Adipocyte (in vitro differentiated cells): ENCODE measurements at regions not wholly inside any gene's neighbourhood (a gene's known extent, or its start where the extent isn't known, plus 50 kb on each side); places are given as distances from the start of the nearest gene placed in this dataset.
"Not testable (repeated sequence)": the region's sequence is repeated elsewhere in the genome, so short reads cannot be mapped to it uniquely, and the experiment has no call there.

Experiments used
- DNase-seq: peaks from one replicate; pipeline ENCODE4 v3.0.0-alpha.2; 2015; ENCODE audit warnings: low read depth
- H3K27me3 ChIP-seq: replicated peaks from 2 replicates; pipeline ENCODE4 v1.7.0; 2013; ENCODE audit warnings: mild to moderate bottlenecking, low read length, moderate library complexity; ENCODE audit not compliant: control insufficient read depth, insufficient read depth
- H3K36me3 ChIP-seq: 2 replicates; pipeline ENCODE4 v1.7.0; 2013; ENCODE audit warnings: low read length, mild to moderate bottlenecking, moderate library complexity; ENCODE audit not compliant: control insufficient read depth, insufficient read depth, severe bottlenecking
- H3K4me1 ChIP-seq: 2 replicates; pipeline ENCODE4 v1.7.0; 2013; ENCODE audit warnings: mild to moderate bottlenecking, low read length, moderate library complexity; ENCODE audit not compliant: control insufficient read depth, insufficient read depth
- H3K4me3 ChIP-seq: 2 replicates; pipeline ENCODE4 v1.7.0; 2013; ENCODE audit warnings: mild to moderate bottlenecking, low read length, moderate library complexity
- H3K9ac ChIP-seq: 2 replicates; pipeline ENCODE4 v1.7.0; 2013; ENCODE audit warnings: mild to moderate bottlenecking, low read length, moderate library complexity
- H3K9me3 ChIP-seq: 2 replicates; pipeline ENCODE4 v1.7.0; 2013; ENCODE audit warnings: mild to moderate bottlenecking, low read length, moderate library complexity; ENCODE audit not compliant: control insufficient read depth

DNA sequence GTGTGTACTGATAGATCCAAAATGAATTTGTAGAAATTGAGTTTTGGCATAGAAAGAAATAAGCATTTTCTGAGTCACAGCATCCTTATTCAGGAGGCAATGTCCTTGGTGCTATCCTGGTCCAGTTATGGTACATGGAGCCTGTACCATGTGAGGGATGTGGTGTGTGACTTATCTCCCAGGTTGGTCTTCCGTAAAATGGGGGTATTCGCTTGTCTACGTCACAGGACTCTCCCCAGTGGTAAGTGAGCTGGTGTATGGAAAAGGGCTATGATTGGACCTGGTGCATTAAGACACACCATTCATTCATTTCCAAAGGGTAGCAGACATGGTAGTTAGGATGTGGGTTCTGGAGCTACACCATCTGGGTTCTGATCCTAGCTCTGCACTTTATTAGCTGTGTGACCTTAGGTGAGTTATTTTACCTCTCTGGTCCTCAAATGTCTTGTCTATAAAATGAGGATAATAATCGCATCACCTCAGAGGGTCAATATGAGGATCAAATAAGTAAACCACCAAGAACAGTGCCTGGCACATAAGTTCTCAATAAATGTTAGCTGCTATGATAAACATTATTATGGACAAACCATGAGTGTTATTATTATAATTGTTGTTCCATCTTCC lies 119.2 kb downstream of the MYCN start:
- no peak overlapping the region for H3K9ac ChIP-seq
- H3K4me3 ChIP-seq, result no peak overlapping the region
- H3K36me3 ChIP-seq, result no peaks in the 10 kb centered on the region
- no peaks in the 10 kb centered on the region for H3K27me3 ChIP-seq
- H3K4me1 ChIP-seq, result no peaks in the 10 kb centered on the region
- no peak for DNase-seq
- peaks cover 19% of the 10 kb centered on the region for H3K9me3 ChIP-seq

DNA sequence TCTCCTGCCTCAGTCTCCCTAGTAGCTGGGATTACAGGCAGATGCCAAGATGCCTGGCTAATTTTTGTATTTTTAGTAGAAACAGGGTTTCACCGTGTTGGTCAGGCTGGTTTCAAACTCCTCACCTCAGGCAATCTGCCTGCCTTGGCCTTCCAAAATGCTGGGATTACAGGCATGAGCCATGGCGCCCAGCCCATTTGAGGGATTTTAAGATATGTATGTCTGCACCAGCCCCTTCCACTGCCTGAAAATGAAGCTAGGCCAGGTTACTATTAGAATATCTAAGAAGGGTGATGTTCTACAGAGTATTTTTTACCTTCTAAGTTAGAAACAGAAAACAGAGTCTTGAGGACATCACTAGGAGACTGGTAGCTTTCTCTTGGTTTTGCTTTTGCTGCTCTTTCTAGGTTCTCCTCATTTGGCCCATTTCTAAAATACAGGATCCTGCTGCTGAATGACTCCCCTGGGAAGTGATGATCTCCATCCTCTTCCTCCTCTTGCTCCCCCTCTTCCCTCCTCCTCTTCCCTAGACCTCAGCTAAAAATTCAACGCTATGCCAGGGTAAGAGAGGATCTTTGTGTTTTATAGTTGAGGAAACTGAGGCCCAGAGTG lies 118.5 kb downstream of the MYCN start:
- H3K9me3 ChIP-seq, result peaks cover 13% of the 10 kb centered on the region
- no peak for DNase-seq
- no peaks in the 10 kb centered on the region for H3K36me3 ChIP-seq
- no peak overlapping the region for H3K9ac ChIP-seq
- H3K4me3 ChIP-seq, result no peak overlapping the region
- no peaks in the 10 kb centered on the region for H3K27me3 ChIP-seq
- H3K4me1 ChIP-seq, result no peaks in the 10 kb centered on the region

GRCh38 chr2:16058256-16058655 lies 117.9 kb downstream of the MYCN start:
- Histone ChIP-seq H3K27me3 (no peaks in the 10 kb centered on the region), H3K9me3 (peaks cover 7% of the 10 kb centered on the region), H3K4me3 (no peak overlapping the region), H3K4me1 (no peaks in the 10 kb centered on the region), H3K9ac (no peak overlapping the region), H3K36me3 (no peaks in the 10 kb centered on the region)
- no peak for DNase-seq

DNA sequence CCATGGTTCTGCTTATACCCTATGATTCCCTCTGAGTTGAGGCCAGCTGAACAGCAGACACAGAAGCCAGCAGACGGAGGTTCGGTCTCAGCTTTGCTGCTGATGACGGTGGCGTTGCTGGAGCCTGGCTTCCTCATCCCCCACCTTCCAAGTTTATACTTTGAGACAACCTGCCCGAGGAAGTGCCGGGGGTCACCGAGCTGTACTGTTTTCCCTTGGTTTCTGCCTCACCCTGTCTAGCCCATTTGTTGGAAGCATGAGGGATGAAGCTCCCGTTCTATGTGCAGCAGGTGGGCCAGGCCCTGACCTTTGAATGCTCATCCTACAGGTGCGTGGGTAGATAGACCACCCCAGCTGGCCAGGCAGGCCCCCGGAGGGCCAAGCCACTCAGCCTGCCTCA lies 117.3 kb downstream of the MYCN start:
- Histone ChIP-seq H3K9me3 (peaks cover 2% of the 10 kb centered on the region), H3K36me3 (no peaks in the 10 kb centered on the region), H3K4me3 (no peak overlapping the region), H3K27me3 (no peaks in the 10 kb centered on the region), H3K9ac (no peak overlapping the region), H3K4me1 (no peaks in the 10 kb centered on the region)
- no peak for DNase-seq

DNA sequence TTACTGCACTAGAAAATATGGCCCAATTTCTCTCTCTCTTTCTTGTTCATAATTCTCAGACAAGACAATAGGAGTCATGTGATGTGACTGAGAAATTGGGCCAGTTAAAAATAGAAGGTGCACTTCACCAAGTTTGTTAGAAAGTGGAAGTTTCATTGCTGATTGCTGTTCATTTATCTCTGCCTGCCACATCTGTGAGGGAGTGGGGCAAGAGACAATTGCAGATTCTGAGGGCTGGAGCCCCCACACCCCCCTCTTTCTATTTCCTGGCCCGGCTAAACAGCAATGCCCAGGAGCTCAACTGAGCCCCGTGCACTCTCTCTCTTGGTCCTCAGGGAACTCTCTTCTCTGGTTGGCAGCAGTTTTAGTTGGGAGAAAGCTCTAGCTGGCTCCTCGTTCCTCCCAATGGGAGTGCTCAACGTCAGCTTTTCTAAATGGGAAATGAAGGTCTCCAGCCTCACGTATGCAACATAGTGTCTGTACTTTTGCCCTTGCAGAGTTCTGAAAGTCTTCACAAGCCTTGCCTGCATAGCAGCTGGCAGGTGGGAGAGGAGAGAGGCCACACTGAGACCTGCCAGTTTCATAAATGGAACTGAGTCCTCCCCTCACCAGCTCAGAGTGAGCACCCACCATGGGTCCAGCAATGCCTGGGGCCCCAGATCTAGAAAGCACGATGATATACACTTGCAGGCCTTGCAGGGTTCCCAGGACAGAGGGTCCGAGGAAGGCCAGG lies 115.7 kb downstream of the MYCN start:
- Histone ChIP-seq H3K27me3 (no peaks in the 10 kb centered on the region), H3K4me3 (no peak overlapping the region), H3K4me1 (no peaks in the 10 kb centered on the region), H3K9ac (no peak overlapping the region), H3K36me3 (no peaks in the 10 kb centered on the region), H3K9me3 (no peaks in the 10 kb centered on the region)
- DNase-seq, result no peak

GRCh38 chr2:16053437-16054257 lies 113.3 kb downstream of the MYCN start:
- no peak overlapping the region for H3K4me3 ChIP-seq
- H3K9ac ChIP-seq, result no peak overlapping the region
- no peaks in the 10 kb centered on the region for H3K36me3 ChIP-seq
- no peak for DNase-seq
- H3K27me3 ChIP-seq, result no peaks in the 10 kb centered on the region
- H3K4me1 ChIP-seq, result no peaks in the 10 kb centered on the region
- H3K9me3 ChIP-seq, result no peaks in the 10 kb centered on the region

DNA sequence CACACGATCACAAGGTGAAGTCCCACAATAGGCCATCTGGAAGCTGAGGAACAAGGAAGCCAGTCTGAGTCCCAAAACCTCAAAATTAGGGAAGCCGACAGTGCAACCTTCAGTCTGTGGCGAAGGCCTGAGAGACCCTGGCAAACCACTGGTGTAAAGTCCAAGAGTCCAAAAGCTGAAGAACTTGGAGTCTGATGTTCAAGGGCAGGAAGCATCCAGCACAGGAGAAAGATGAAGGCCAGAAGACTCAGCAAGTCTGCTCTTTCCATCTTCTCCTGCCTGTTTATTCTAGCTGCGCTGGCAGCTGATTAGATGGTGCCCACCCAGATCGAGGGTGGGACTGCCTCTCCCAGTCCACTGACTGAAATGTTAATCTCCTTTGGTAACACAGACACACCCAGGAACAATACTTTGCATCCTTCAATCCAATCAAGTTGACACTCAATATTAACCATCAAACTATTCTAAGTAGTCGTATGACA lies 112.3 kb downstream of the MYCN start:
- not testable (repeated sequence) for H3K36me3 ChIP-seq, DNase-seq, H3K27me3 ChIP-seq, H3K9me3 ChIP-seq, H3K4me3 ChIP-seq, H3K9ac ChIP-seq, H3K4me1 ChIP-seq

DNA sequence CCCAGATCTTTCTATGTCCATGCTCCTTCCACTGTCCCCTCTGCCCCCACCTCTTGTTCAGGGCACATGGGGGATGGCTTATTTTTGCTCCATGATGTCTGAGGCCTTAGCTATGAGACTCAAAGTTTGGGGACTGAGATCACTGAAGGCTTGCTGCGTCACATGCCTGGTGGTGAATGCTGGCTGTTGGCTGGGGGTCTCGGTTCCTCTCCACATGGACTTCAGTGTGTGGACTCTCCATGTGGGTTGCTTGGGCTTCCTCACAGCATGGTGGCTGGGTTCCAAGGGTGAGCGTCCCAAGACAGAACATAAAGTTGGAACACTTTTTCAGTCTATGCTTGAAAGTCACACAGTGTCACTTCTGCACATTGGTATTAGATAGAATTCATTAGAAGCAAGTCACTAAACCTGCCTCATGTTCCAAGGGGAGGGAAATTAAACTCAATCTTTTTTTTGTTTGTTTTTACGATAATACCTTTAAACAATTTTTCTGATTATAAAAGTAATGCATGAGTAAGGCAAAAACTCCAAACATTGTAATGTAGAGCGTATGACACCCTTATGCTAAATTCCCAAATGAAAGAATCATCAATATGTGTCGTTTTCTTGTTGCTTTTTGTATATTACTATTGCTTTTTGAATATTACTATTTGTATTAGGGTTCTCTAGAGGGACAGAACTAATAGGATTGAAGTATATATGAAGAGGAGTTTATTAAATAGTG lies 111.7 kb downstream of the MYCN start:
- H3K36me3 ChIP-seq, result no peaks in the 10 kb centered on the region
- no peaks in the 10 kb centered on the region for H3K4me1 ChIP-seq
- no peaks in the 10 kb centered on the region for H3K9me3 ChIP-seq
- no peak overlapping the region for H3K9ac ChIP-seq
- no peak overlapping the region for H3K4me3 ChIP-seq
- H3K27me3 ChIP-seq, result no peaks in the 10 kb centered on the region
- DNase-seq, result no peak

GRCh38 chr2:16050908-16051489 lies 110.6 kb downstream of the MYCN start:
- no peak for DNase-seq
- Histone ChIP-seq H3K27me3 (no peaks in the 10 kb centered on the region), H3K4me1 (no peaks in the 10 kb centered on the region), H3K4me3 (no peak overlapping the region), H3K9ac (no peak overlapping the region), H3K36me3 (no peaks in the 10 kb centered on the region), H3K9me3 (no peaks in the 10 kb centered on the region)

DNA sequence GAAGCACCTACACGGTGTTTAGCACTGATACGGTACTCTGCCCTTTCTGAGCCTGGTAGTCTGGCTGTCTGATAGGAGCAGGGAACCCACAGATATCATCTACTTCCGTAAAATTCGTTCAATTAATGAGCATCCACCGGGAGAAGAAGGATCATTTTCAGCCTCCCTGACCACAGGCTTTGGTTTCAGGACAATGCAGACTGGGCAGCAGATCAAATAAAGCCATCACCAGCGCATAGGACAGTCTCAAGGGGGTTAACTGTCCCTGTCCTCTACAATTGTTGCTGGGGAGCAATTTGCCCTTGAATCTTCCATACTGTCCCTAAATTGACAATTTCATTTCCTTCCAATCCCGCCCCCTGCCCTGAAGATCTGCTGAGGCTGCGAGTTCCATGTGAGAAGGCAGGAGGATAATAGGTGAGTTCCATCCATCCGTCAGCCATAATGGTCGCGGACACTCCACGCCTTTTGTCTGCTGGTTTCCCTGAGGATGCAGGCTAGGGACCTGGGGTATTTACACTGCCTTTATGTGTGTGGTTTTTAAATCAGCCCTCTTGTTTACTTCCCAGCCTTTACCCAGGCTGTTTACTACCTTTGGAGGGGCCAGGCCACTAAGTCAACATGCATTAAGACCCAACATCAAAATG lies 110.0 kb downstream of the MYCN start:
- no peaks in the 10 kb centered on the region for H3K4me1 ChIP-seq
- no peak overlapping the region for H3K4me3 ChIP-seq
- H3K9me3 ChIP-seq, result no peaks in the 10 kb centered on the region
- H3K9ac ChIP-seq, result no peak overlapping the region
- no peak for DNase-seq
- H3K27me3 ChIP-seq, result no peaks in the 10 kb centered on the region
- H3K36me3 ChIP-seq, result no peaks in the 10 kb centered on the region
